ENCODE measurements at regions not wholly inside any gene's neighbourhood (a gene's known extent, or its start where the extent isn't known, plus 50 kb on each side); places are given as distances from the start of the nearest gene placed in this dataset.

DNA sequence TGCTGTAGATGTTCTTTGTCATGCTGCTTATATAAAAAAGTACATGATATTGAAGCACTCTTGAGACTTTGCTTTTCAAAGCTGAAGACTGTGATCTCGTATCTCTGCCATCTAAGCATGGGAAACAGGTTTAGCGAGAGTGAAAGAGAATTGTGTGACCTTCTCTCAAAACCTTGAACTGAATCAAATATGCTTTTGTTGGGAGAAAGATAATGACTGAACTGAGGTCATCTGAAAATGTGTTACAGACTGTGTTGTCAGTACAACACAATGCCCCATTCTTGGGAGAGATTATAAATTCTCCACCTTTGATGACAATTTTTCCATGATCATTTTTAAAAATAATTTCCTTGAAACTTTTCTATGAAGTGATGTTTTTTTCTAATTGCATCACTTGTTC, 272.1 kb upstream of the SEL1L start:
- in situ Hi-C loops (cut with MboI; ENCODE audit: low sequenced_read_pairs, unreplicated experiment) = no loop called here
- TF ChIP-seq CTCF (IDR thresholded peaks at IDR 0.05; ENCODE audit: borderline replicate concordance, control extremely low read depth, extremely low read depth, insufficient read depth, missing control alignments) = no peak
- DNase-seq (ENCODE audit: low spot score) = no peak

GRCh38 chr14:81811705-81812269, 278.1 kb upstream of the SEL1L start:
- in situ Hi-C loops (cut with MboI; ENCODE audit: low sequenced_read_pairs, unreplicated experiment) = no loop called here
- DNase-seq (ENCODE audit: low spot score) = no peak
- no peak for TF ChIP-seq CTCF (IDR thresholded peaks at IDR 0.05; ENCODE audit: borderline replicate concordance, control extremely low read depth, extremely low read depth, insufficient read depth, missing control alignments)

- DNase-seq (ENCODE audit: low spot score) = no peak
- no peak for TF ChIP-seq CTCF (IDR thresholded peaks at IDR 0.05; ENCODE audit: borderline replicate concordance, control extremely low read depth, extremely low read depth, insufficient read depth, missing control alignments)
- in situ Hi-C loops (cut with MboI; ENCODE audit: low sequenced_read_pairs, unreplicated experiment) = no loop called here
Measured at GRCh38 chr14:81818271-81818670, 284.6 kb upstream of the SEL1L start.

GRCh38 chr14:81819344-81819743, 285.7 kb upstream of the SEL1L start:
- TF ChIP-seq CTCF (IDR thresholded peaks at IDR 0.05; ENCODE audit: borderline replicate concordance, control extremely low read depth, extremely low read depth, insufficient read depth, missing control alignments) = no peak
- in situ Hi-C loops (cut with MboI; ENCODE audit: low sequenced_read_pairs, unreplicated experiment) = no loop called here
- DNase-seq (ENCODE audit: low spot score) = no peak

DNA sequence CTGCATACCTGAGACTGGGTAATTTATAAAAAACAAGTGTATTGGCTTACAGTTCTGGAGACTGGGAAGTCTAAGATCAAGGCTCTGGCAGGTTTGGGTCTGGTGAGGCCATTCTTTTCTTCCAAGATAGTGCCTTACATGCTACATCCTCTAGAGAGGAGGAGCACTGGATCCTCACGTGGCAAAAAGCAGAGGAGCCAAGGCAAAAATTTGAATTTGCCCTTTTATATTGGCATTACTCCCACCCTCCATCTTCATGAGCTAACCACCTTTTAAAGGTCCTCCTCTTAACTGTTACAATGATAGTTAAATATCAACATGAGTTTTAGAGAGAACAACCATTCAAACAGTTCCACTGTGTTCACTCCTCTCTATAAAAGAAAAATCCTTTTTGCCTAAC, 286.3 kb upstream of the SEL1L start:
- DNase-seq (ENCODE audit: low spot score) = no peak
- in situ Hi-C loops (cut with MboI; ENCODE audit: low sequenced_read_pairs, unreplicated experiment) = no loop called here
- TF ChIP-seq CTCF (IDR thresholded peaks at IDR 0.05; ENCODE audit: borderline replicate concordance, control extremely low read depth, extremely low read depth, insufficient read depth, missing control alignments) = no peak

- in situ Hi-C loops (cut with MboI; ENCODE audit: low sequenced_read_pairs, unreplicated experiment) = no loop called here
- no peak for TF ChIP-seq CTCF (IDR thresholded peaks at IDR 0.05; ENCODE audit: borderline replicate concordance, control extremely low read depth, extremely low read depth, insufficient read depth, missing control alignments)
- DNase-seq (ENCODE audit: low spot score) = no peak
Measured at GRCh38 chr14:81826081-81826480, 292.4 kb upstream of the SEL1L start.

DNA sequence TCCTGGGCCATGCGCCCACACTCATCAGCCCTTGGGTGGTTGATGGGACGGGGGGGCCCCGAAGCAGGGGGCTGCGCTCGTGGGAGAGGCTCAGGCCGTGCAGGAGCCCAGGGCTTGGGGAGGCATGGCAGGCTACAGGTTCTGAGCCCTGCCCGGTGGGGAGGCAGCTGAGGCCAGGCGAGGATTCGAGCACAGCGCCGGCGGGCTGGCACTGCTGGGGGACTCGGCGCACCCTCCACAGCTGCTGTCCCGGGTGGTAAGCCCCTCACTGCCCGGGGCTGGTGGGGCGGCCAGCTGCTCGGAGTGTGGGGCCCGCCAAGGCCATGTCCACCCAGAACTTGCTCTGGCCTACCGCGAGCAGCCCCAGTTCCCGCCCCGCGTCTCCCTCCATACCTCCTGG, 295.8 kb upstream of the SEL1L start:
- no peak for DNase-seq (ENCODE audit: low spot score)
- in situ Hi-C loops (cut with MboI; ENCODE audit: low sequenced_read_pairs, unreplicated experiment) = no loop called here
- no peak for TF ChIP-seq CTCF (IDR thresholded peaks at IDR 0.05; ENCODE audit: borderline replicate concordance, control extremely low read depth, extremely low read depth, insufficient read depth, missing control alignments)

Data from GM13976 (cell line).